TTC549 (cell line): ENCODE measurements at regions not wholly inside any gene's neighbourhood (a gene's known extent, or its start where the extent isn't known, plus 50 kb on each side); places are given as distances from the start of the nearest gene placed in this dataset.
"Not testable (repeated sequence)": the region's sequence is repeated elsewhere in the genome, so short reads cannot be mapped to it uniquely, and the experiment has no call there.

Source experiments
- FAIRE-seq: peaks from 2 replicates; lab custom pipeline; 2012; peaks lifted over from hg19 to GRCh38; lab: Jason Lieb, UNC

- no peak for FAIRE-seq
Measured at GRCh38 chr2:72031346-72032110, 116.1 kb downstream of the CYP26B1 start.

DNA sequence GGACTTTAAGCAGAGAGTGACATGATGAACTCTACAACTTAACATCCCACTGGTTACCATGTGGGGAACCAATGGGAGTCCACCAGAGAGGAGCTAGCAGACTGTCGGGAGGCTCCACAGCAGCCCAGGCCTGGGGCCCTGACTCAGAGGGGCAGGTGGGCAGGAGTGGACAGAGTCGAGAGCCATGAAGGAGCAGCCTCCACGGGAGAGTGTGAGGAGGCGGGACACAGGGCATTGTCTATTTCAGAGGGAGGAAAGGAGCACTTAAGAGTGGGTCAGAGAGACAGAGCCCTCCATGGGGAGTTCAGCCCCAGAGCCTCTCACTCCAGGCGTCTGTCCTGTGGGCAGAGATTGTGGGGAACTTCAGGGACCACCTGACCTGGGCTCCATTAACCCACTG lies 118.7 kb downstream of the CYP26B1 start:
- FAIRE-seq, result no peak

DNA sequence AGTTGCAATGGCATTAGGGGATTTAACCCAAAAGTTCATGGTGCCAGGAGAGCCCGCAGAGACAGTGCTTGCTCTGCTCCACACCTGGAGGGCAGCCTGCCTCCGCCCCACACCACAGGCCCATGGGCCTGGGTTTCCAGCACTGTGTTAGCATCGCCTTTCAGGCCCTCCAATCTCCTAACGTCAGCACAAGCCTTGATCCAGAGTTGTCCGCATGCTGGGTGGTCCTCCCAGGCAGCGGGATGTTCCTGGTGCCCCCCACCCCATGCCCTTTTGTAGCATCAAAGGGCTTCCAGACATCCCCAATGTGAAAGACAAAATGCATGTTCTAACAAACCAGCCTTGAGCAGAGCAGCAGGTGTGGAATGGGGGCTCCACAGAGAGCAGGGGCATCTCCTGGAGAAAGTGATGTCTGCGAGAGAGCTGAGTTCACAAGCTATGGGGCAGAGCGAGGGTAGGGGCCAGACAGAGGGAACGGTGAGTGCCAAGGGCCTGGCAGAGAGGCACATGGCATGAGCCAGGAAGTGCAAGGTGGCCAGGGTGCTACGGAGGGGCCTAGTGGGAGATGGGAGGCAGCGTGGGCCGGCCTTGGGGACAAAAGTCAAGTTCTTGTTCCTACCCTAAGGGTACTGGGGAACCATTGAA lies 119.2 kb downstream of the CYP26B1 start:
- no peak for FAIRE-seq

- no peak for FAIRE-seq
Measured at GRCh38 chr2:72027426-72028161, 120.1 kb downstream of the CYP26B1 start.

GRCh38 chr2:72026819-72027425 lies 120.7 kb downstream of the CYP26B1 start:
- no peak for FAIRE-seq

DNA sequence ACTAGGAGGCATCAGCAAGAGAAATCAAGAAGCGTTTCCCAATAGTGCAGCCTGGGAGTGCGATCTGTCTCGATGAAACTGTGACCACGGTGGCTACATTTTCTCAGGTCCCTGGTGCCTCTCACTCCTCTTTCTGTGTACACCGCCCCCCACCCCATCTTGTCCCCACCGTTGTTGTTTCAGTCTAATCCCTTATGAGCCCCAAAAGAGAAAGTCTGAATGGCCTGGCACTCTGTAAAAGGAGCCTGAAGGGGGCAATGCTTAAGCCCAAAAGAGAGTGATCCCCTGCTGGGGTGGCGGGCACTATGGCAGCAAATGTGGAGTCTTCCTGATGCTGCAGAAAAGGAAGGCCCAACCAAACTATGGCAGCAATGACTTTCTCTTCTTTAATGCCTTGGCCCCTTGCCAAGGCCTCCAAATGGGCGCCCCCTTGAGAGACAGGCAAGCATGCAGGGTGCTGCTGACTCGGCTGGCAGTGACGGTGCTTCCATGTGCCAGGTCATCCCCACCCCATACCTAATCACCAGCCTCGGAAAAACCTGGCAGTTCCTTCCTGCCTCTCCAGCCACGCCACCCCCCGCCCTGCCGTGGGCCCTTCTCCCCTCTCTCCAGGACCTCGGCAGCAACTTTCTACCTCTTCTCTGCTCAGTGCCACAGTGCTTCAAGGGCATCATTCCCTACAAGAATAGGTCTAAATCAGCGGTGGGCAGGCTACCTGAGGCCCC lies 123.0 kb downstream of the CYP26B1 start:
- FAIRE-seq, result no peak

- no peak for FAIRE-seq
Measured at GRCh38 chr2:72023678-72024390, 123.8 kb downstream of the CYP26B1 start.

DNA sequence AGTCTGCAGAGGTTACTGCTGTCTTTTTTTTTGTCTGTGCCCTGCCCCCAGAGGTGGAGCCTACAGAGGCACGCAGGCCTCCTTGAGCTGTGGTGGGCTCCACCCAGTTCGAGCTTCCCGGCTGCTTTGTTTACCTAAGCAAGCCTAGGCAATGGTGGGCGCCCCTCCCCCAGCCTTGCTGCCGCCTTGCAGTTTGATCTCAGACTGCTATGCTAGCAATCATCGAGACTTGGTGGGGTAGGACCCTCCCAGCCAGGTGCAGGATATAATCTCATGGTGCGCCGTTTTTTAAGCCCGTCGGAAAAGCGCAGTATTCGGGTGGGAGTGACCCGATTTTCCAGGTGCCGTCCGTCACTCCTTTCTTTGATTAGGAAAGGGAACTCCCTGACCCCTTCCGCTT lies 126.3 kb downstream of the CYP26B1 start:
- not testable (repeated sequence) for FAIRE-seq

DNA sequence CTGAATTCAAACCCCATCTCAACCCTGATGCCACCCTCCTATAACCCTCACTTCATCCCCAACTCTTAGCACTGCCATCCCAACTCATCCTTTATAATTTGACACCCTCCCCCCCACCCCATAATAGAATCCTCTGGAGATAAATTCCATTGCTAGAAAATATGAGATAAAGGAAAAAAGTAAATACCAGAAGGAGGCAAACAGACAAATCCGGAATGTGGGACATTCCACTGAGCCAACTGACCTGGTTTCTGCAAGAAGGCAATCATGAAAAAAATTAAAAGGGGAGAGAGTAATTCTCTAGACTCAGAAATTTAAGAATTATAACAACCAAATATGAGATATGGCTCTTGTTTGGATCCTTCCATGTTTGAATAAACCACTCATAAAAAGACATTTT lies 132.4 kb downstream of the CYP26B1 start:
- FAIRE-seq, result no peak

GRCh38 chr2:72014831-72015230 lies 132.8 kb downstream of the CYP26B1 start:
- FAIRE-seq, result no peak

GRCh38 chr2:72013726-72014125 lies 133.9 kb downstream of the CYP26B1 start:
- FAIRE-seq, result no peak

DNA sequence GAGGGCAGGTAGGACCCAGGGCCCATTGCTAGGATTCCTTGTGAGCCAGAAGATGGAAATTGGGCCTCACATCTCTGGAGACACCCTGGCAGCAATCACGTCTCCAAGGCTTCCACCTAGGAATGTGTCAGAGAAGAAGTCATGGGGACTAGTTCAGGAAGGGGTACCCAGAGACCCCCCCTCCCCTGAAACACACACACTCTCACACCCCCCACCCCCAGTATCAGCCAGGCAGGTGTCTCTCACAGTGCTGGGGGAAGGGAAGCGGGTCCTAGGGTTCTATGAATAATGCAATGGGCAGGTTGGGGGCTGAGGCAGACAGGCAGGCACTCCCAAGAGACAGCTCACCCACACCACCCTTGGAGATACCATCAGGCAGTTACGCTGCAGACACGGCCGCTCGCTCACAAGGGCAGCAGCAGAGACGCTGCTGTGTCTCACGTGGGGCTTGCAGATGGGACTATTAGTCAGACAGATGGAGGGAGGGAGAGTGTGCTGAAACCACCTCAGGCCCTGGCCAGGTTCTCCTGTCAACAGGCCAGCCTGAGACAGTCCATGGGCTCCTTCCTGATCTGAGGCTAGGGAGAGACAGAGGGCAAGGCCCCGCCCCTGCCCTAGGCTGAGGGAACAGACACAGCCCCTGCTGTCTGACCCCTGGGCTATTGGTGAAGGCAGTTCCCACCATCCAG lies 134.6 kb downstream of the CYP26B1 start:
- FAIRE-seq, result no peak

DNA sequence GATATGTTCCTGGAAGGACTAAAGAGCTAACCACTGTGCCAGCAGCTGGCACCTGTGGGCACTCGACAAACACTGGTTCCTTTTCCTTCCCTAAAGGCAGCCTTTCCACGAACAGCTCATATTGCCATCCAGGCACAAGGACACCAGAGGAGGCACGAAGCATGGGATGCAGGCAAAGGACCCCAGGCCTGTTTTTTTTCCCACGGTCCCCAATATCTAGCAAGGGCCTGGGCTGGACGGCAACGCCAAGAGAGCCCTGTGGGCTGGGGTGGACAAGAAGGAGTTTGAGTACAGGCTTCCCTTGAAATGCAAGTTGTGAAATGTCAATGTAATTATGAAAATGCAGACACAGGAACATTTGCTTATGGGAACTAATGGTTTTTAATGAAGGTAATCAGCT lies 135.9 kb downstream of the CYP26B1 start:
- FAIRE-seq, result no peak

DNA sequence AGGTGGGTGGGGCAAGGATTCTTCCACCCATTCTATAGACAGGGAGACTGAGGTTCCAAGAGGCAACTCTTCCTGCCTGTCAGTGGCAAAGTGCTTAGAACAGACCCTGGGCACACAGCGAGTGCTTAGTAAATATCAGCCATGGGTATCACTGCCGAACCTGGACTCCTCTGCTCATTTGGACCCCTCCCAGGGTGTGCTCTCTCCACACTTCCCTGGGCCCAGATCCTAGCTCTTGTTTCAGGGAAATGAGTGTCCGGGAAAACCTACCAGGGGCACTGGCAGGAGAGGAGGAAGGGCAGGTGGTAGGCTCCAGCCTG lies 136.3 kb downstream of the CYP26B1 start:
- FAIRE-seq, result no peak

DNA sequence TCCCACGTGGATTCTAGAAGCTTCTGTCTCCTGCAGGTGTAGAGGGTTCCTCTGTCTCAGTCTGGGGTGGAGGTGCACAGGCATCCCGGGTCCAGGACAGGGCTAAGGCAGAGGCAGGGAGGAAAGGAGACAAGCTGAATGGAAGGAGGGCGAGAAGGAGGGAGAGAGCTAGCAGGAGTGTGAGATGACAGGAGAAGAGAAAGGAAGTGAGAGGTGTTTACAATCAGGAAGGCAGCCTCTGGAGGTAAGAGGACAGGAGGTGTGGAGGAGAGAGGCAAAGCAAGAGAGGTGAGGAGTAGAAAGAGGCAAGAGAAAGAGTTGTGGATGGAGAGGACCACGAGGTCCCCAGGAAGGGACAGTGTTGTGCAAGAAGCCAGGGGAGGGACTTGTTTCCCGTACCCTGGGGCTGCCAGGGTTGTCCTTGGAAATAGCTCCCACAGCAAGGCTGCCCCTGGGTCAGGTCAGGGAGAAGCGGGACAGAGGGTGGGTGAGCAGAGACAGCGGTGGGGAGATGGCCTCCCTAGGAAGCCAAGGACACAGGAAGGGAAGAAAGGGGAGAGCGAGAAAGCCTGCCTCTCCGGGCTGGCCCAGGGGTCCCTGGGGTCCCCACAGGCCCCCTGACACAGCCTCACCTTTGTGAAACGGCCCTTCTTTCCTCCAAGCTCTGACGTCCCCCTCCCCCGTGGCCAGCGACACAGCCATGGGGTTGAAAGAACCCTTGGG lies 136.9 kb downstream of the CYP26B1 start:
- no peak for FAIRE-seq

- FAIRE-seq, result no peak
Measured at GRCh38 chr2:72008608-72009007, 139.1 kb downstream of the CYP26B1 start.

DNA sequence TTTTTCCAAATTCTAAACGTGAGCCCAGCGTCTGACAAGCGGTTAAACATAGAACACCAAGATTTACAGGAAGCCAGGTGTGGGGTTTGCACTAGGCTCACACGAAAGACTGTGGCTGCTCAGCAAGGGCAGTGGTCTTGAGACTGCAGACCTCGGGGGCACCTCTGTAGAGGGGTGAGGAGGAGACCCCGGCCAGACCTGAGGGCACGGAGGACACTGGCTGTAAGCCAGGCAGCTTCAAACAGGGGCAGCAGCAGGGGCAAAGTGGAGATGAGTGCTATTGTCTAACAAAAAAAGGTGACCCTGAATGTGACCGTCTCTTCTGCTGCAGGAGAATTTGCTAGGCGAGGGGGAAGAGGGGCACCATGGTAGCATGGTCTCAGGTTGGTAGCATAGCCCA lies 140.3 kb downstream of the CYP26B1 start:
- no peak for FAIRE-seq

DNA sequence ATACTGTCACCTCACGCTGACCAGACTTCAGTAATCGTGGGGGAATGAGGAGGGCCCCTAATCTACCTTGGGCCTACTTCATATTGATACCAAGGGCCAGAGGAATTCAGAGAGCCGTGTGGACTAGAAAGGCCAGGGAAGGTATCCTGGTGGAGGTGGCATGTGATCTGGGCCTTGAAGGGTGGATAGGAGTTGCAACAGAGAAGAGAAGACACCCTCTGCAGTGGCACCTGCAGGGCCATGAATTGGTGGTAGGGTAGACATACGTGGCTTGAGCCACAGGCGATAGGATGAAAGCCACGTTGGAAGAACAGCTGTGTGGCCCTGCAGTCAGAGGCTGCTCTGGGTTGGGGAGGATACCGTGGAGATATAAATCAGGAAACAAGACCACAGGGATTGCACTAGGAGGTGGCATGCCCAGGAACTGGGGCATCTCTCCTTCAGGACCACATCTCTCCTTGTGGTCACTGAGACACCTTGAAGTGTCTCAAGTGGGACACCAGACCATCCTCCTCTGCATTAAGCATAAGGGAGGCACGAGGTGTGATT lies 141.4 kb downstream of the CYP26B1 start:
- FAIRE-seq, result no peak

DNA sequence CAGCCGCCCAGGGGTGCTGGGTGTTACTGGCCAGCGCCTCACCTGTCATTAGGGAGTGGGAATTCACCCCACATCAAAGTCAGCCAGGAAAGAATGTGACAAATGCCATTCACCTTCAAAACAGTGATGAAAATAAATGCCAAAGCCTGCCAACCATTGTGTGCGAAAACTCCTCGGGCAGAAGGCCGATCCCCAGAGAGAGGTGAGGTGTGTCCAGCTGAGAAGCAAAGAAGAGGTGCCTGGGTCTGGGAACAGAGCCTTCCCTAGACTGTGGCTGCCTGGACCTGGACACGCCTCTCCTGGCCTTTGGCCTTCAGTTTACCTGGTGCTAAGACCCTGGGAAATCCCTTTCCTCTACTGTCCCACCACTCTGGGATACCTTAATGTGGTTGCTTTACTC lies 142.7 kb downstream of the CYP26B1 start:
- FAIRE-seq, result no peak
